ENCODE measurements at regions not wholly inside any gene's neighbourhood (a gene's known extent, or its start where the extent isn't known, plus 50 kb on each side); places are given as distances from the start of the nearest gene placed in this dataset.

DNA sequence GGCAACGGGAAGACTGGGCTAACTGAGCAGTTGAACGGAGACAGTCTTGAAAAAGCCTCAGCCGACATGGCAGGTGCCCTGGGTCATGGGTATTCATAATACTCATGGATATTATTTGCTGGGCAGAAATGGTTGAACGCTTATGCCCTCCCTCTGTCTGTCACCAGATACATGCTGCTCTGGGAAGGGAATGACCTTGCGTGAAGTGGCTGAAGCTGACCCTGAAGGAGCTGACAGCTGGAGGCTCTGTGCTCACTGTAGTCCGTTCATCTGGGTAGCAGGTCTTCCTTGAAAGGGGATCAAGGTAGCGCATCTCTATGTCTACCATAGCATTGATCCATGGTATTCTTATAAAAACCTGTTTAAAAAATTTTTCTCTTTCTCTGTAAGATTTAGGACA is 390.7 kb downstream of the PDCD6IP start:
- H3K9me1 ChIP-seq (replicated peaks; ENCODE audit: control insufficient read depth, extremely low read depth, insufficient read depth, low read length) = no peaks in the 10 kb centered on the region
- no peak overlapping the region for H3K4me3 ChIP-seq (replicated peaks in 1 of 3; ENCODE audit: insufficient read depth in 1 of 3, low read depth in 1 of 3, low read length in 3 of 3)
- dilution Hi-C loops (cut with MboI; ENCODE audit: extremely low pct_ligation_motif_present, low sequenced_read_pairs) = no loop called here
- no peaks in the 10 kb centered on the region for H3K27me3 ChIP-seq (ENCODE audit: control insufficient read depth in 2 of 2, insufficient read depth in 2 of 2, low read length in 2 of 2)
- BruUV-seq (replicated peaks) = no TSS peak
- no peaks in the 10 kb centered on the region for H4K20me1 ChIP-seq (replicated peaks; ENCODE audit: control insufficient read depth, extremely low read depth, insufficient read depth, low read length)
- no peak overlapping the region for H3K9ac ChIP-seq (replicated peaks; ENCODE audit: extremely low read depth, insufficient read depth, low read length)
- no peaks in the 10 kb centered on the region for H3K4me1 ChIP-seq (ENCODE audit: control insufficient read depth, extremely low read depth, insufficient read depth, low read length)
- POLR2A ChIA-PET = no interaction called here
- intact Hi-C loops (cut with micrococcal nuclease) = no loop called here
- FAIRE-seq (no peak), DNase-seq (ENCODE audit: low read depth, low spot score) (no peak)
- H2AFZ ChIP-seq (ENCODE audit: low read depth, low read length) = no peak overlapping the region
- no peak overlapping the region for H3K4me2 ChIP-seq (ENCODE audit: insufficient read depth, low read length)
- no peaks in the 10 kb centered on the region for H3K9me3 ChIP-seq (replicated peaks; ENCODE audit: control insufficient read depth, insufficient read depth, low read length)
- H3K36me3 ChIP-seq (ENCODE audit: control insufficient read depth in 2 of 2, extremely low read depth in 1 of 2, insufficient read depth in 2 of 2, low read length in 2 of 2) = no peaks in the 10 kb centered on the region
- no peaks in the 10 kb centered on the region for H3K79me2 ChIP-seq (ENCODE audit: control insufficient read depth, insufficient read depth, low read length)
- TF ChIP-seq POLR2AphosphoS5 (IDR thresholded peaks at IDR 0.05; ENCODE audit: insufficient read depth, low read depth, low read length) = no peak
- no peak for TF ChIP-seq EZH2 (IDR thresholded peaks at IDR 0.05; ENCODE audit: borderline replicate concordance, low read depth, low read length, severe bottlenecking)
- TF ChIP-seq GATA2 (IDR thresholded peaks at IDR 0.05; ENCODE audit: insufficient read depth, insufficient read length, low read depth, low read length) = no peak
- no peak overlapping the region for H3K27ac ChIP-seq (ENCODE audit: insufficient read depth, low read depth, low read length)
- CTCF ChIA-PET = no interaction called here

DNA sequence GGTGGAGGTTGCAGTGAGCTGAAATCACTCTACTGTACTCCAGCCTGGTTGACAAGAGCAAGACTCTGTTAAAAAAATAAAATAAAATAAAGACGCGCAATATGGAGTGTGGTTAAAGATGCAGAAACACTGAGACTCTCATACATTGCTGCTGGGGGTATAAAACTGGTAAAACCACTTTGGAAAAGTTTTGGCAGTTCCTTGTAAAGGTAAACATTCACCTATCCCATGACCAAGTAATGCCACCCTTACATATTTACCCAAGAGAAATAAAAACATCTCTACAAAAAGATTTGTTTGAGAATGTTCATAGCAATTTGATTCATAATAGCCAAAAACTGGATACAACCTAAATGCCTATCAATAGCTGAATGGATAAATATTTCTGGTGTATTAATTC is 398.5 kb downstream of the PDCD6IP start:
- Histone ChIP-seq H3K27ac (ENCODE audit: insufficient read depth, low read depth, low read length) (no peak overlapping the region), H3K4me3 (replicated peaks in 1 of 3; ENCODE audit: insufficient read depth in 1 of 3, low read depth in 1 of 3, low read length in 3 of 3) (no peak overlapping the region), H3K79me2 (ENCODE audit: control insufficient read depth, insufficient read depth, low read length) (no peaks in the 10 kb centered on the region), H2AFZ (ENCODE audit: low read depth, low read length) (no peak overlapping the region), H3K4me1 (ENCODE audit: control insufficient read depth, extremely low read depth, insufficient read depth, low read length) (peaks cover 8% of the 10 kb centered on the region), H3K36me3 (ENCODE audit: control insufficient read depth in 2 of 2, extremely low read depth in 1 of 2, insufficient read depth in 2 of 2, low read length in 2 of 2) (no peaks in the 10 kb centered on the region), H3K9me3 (replicated peaks; ENCODE audit: control insufficient read depth, insufficient read depth, low read length) (no peaks in the 10 kb centered on the region), H4K20me1 (replicated peaks; ENCODE audit: control insufficient read depth, extremely low read depth, insufficient read depth, low read length) (no peaks in the 10 kb centered on the region), H3K9ac (replicated peaks; ENCODE audit: extremely low read depth, insufficient read depth, low read length) (no peak overlapping the region), H3K9me1 (replicated peaks; ENCODE audit: control insufficient read depth, extremely low read depth, insufficient read depth, low read length) (no peaks in the 10 kb centered on the region), H3K4me2 (ENCODE audit: insufficient read depth, low read length) (no peak overlapping the region), H3K27me3 (ENCODE audit: control insufficient read depth in 2 of 2, insufficient read depth in 2 of 2, low read length in 2 of 2) (no peaks in the 10 kb centered on the region)
- intact Hi-C loops (cut with micrococcal nuclease) = no loop called here
- CTCF ChIA-PET = no interaction called here
- BruUV-seq (replicated peaks) = no TSS peak
- TF ChIP-seq MYC (IDR thresholded peaks at IDR 0.05; ENCODE audit: low read depth, low read length) (no peak), EZH2 (IDR thresholded peaks at IDR 0.05; ENCODE audit: borderline replicate concordance, low read depth, low read length, severe bottlenecking) (no peak), POLR2AphosphoS5 (IDR thresholded peaks at IDR 0.05; ENCODE audit: insufficient read depth, low read depth, low read length) (no peak), FOS (IDR thresholded peaks at IDR 0.05; ENCODE audit: borderline replicate concordance, insufficient read depth, low read length) (no peak), JUN (IDR thresholded peaks at IDR 0.05; ENCODE audit: borderline replicate concordance, insufficient read depth, insufficient read length, low read depth) (no peak), GATA2 (IDR thresholded peaks at IDR 0.05; ENCODE audit: insufficient read depth, insufficient read length, low read depth, low read length) (no peak), POLR2A (IDR thresholded peaks at IDR 0.05; ENCODE audit: low read depth, low read length) (no peak)
- TF ChIP-seq, protein P1, sequence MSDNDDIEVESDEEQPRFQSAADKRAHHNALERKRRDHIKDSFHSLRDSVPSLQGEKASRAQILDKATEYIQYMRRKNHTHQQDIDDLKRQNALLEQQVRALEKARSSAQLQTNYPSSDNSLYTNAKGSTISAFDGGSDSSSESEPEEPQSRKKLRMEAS (IDR thresholded peaks at IDR 0.05; ENCODE audit: insufficient read depth, insufficient read length) = no peak
- POLR2A ChIA-PET = no interaction called here
- FAIRE-seq (no peak), DNase-seq (ENCODE audit: low read depth, low spot score) (no peak)
- dilution Hi-C loops (cut with MboI; ENCODE audit: extremely low pct_ligation_motif_present, low sequenced_read_pairs) = no loop called here

All from endothelial cell of umbilical vein (primary cell).